Daoy (cell line): ENCODE measurements at regions not wholly inside any gene's neighbourhood (a gene's known extent, or its start where the extent isn't known, plus 50 kb on each side); places are given as distances from the start of the nearest gene placed in this dataset.
"Not testable (repeated sequence)": the region's sequence is repeated elsewhere in the genome, so short reads cannot be mapped to it uniquely, and the experiment has no call there.

Experiments
- DNase-seq: peaks from one replicate; pipeline ENCODE4 v3.0.0-alpha.2; 2015; ENCODE audit warnings: low read depth

DNA sequence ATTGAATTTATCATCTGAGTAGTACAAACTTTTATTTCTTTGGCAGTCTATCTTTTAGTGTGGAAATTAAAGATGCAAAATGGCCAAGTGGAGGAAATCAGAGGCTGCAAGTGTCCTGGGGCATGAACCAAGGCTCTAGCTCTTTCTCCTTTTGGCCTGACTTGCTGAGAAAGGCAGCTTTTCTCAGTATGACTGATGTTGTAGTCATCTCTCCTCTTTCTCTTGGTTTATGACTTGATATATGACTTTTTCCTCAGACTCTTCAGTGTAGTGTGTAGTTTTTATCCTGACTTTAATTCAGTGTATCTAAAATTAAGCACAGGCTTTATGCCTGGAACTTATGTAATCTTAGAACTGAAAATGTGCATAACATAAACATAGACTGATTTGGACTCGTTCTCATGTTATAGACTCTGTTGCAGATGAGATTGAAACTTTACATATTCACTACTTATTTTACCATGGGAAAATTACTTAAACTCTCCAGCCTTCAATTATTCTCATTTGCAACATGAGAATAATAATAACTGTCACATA is 65.7 kb downstream of the SLITRK5 start:
- DNase-seq: no peak

DNA sequence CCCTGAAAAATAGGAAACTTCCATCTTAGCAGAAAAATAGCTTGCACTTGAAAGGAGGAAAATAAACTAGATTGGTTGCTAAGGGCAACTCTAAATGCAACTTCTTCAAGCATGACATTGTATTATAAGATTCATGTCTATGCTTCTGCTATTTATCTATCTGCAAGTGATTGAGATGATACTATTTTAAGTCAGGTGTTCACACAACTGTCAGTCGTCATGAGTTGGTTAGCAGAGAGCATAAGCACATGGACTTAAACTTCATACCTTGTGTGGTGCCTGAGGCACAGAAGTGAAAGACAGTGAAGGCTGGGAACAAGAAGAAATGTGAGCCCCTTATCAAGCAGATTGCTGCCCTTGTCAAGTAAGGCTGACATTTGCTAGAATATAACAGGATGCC is 82.9 kb downstream of the SLITRK5 start:
- no peak for DNase-seq

DNA sequence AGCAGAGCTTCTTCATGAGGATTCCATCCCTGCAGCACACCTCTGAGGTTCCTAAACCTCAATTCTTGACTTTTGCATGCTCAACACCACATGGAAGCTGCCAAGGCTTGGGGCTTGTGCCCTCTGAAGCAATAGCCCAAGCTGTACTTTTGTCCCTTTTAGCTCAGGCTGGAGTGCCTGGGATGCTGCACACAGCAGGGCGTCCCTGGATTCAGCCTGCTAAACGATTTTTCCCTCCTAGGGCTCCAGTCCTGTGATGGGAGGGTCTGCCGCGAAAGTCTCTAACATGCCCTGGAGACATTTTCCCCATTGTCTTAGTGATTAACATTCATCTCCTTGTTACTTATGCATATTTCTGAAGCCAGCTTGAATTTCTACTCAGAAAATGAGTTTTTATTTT is 98.3 kb downstream of the SLITRK5 start:
- DNase-seq: no peak

DNA sequence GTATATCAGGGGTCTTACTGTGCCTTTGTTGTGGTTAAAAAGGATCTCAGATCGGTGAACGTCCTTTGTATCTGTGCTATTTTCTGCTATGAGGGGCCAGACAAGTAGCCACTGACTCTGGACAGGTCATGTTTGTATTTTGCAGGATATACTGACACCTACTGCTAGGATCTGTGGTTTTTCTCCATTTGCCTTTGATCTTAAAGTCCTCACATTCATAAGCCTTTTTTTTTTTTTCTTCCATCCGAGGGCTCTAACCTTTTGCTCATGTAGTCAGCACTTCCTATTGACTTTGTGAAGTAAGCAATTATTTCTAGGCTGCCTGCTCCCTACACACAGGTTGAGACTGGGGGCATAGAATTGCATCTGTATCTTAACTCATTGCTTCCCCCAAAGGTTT is 106.2 kb downstream of the SLITRK5 start:
- DNase-seq: no peak

DNA sequence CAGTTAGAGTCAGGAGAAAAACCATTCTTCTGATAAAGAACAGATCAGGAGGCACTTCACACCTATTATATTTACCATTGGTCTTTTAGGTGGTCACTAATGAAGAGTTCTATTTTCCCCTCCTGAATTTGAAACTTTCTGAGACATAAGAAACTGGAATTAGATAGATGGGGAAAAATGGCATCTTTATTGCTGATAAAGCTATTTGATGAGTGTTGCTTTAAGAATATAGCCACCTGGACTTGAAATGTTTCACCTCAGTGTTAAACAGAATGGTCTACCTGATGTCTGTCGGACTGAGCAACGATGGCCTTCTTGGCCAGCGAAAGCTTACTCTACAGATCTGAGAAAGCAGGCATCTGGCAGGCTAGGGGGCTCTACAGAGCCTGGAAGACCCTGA is 107.0 kb downstream of the SLITRK5 start:
- DNase-seq: no peak

DNA sequence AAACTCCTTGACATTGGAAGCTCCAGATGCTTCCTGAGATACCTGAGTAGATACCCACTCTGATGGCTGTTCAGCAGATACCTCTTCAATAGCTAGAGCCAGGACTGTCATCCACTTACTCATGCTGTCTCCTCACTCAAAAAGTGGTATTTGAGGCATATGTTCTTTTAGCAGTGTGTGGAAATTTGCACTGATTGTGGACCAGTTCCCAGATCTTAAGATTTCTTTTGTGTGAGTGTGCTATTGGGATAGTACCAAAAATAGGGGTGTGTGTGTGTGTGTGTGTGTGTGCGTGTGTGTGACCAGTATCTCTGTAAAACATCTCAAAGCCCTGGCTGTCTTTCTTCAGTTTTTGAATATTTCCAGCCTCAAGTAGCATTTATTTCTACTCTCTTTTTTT is 108.3 kb downstream of the SLITRK5 start:
- DNase-seq: no peak

DNA sequence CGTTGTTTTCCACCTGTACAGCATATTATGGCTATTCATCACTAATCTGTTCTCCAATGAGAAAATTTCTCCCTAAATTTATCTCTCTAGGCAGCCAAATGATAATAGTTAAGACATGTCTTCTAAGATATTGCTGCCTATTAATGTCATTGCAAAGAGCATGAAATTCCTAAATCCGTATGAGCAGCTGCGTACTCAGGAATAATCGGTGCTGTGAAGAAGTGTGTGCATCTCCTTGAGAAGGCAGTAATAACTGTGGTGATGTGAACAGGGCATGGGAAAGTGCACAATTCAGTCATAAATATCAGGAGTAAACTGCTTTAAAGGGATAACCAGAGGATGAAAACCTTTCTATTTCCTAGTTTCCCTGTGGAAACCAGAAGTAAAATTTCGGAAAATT is 112.2 kb downstream of the SLITRK5 start:
- no peak for DNase-seq

DNA sequence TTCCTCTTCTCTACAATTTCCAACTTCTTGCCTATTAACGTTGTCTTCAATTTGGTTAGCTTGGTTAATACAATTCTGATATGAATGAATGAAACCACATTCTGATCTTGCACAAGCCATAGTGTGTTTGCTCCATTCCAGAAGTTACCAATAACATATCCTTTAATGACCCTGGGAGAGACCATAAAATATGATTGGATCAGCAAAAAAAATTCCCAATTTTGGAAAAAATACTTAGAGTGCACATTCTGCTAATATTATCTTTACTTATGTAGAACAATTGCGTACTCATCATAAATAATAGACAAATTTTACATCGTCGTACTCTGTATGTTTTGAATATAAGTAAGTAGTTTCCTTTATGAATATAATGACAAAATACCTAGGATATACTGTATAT is 117.2 kb downstream of the SLITRK5 start:
- no peak for DNase-seq

DNA sequence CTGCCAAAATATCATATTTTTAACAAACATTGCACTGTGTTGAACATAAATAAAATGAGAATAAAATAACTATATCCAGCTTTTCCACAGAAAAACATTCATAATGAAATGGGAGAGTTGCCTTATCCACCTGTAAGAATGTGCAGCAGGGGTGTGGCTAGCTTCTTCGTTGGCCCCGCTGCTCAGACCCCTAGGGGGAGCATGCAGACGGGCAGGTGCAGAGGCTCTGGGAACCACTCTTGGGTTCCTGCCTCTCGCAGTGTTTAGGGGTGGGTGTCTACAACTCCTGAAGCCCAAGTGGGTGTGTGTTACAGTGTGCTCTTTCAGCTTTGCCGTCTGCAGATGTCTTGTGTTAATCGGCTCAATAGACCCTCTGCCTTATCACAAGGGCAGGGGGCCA is 121.7 kb downstream of the SLITRK5 start:
- DNase-seq: no peak

DNA sequence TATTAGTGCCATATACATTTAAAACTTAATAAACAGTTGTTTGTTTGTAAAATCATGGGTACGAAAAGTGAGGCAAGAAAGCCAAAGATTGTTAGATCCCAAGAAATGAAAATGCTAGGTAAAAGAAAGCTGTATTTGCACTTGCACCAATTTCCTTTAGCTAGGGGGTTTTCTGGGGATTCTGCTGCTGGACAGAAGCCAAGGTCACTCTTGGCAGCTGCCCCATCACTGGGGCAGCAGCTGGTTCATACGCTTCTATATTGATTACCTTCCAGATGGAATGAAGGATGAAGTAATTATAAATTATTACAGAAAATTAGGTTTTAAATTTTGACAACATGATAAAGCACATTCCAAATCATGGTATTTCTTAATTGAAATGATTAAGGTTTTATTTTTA is 127.4 kb downstream of the SLITRK5 start:
- no peak for DNase-seq

DNA sequence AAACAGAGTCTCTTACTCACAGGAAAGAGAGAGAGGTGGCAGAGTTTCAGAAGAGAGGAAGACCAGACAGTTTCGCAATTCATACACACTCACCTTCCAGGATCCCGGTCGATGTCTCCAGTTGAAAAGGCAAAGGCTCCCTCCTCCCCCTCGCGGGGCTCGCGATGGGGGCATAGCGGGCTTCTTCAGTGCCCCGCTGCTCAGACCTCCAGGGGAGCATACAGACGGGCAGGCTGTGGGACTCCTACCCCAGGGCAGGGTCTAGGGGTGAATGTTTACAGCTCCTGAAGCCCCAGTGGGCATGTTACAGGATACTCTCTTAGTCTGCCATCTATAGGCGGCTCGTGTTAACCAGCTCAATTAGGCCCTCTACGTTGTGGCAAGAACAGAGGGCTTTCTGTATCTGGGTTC is 139.2 kb downstream of the SLITRK5 start:
- peak; percentile 2 for DNase-seq

DNA sequence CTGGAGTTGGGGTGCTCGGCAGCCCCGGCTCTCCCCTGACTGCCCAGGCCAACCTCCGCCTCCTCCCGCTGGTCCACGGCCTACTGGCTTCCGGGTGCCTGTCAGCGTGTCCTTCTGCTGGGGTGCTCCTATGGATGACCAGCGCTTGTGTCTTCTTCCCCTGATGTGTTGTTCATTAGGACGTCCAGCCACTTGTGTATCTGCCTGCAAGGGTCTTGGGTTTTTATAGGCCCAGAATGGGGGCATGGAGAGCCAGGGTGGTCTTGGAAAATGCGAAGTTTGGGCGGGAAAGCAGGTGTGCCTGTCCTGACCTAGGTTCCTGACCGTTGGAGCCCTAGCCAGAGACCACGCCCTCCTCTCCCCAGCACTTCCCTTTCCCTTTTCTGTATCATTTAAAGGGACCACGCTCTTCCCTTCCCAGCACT is 139.8 kb downstream of the SLITRK5 start:
- no peak for DNase-seq

DNA sequence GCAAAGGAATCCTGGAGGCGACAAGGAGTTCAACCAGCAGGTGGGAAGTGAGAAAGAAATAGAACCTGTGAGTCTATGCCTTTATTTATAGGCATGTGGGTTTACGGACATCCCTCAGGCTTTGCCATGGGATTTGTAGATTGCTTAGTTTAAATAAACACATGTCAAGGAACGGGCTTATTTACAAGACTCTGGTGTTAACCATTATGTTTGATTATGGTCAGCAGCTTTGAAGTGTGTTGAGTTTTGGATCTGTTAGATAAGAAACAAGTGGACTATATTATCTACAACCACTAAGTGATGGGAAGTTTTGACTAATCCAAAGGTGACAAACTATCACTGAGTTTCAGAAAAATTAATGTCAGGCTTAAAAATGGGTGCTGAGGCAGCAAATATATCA is 143.2 kb downstream of the SLITRK5 start:
- DNase-seq: no peak

DNA sequence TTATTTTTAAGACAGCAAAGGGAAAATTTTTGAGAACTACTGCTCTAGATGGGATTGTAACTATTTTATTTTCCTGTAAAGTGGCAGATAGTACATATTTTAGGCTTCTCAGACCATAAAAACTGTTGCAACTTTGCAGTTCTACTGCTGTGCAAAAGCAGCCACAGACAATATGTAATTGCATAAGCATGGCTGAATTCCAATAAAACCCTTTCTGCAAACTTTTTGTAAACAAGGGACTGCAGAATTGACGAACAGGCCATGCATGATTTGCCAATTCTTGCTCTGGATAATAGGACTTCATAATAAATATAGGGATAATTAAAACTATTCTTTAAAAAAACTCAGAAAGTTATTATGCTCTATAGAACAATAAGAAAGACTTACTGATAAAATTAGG is 149.1 kb downstream of the SLITRK5 start:
- DNase-seq: no peak

DNA sequence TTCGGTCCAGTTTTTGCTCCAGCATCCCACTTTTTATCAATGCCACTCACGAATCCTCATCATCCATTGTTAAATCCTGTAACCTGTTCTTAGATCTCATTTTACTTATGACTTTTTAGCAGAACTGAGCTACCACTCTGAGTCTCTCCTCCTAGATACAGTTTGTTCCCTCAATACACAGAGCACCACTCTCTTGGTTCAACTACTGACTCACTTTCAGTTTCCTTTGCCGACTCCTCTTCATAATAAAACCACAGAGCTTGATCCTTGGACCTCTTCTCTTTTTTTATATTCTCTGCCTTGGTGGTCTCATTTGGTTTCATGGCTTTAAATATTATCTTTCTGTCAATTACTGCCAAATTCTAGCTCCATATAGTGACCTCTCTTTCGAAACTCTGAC is 150.3 kb downstream of the SLITRK5 start:
- DNase-seq: no peak

DNA sequence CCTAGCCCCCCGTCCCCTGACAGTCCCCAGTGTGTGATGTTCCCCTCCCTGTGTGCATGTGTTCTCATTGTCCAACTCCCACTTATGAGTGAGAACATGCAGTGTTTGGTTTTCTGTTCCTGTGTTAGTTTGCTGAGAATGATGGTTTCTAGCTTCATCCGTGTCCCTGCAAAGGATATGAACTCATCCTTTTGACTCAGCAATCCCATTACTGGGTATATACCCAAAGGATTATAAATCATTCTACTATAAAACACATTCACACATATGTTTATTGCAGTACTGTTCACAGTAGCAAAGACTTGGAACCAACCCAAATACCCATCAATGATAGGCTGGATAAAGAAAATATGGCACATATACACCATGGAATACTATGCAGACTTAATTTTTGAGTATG is 155.1 kb downstream of the SLITRK5 start:
- not testable (repeated sequence) for DNase-seq

DNA sequence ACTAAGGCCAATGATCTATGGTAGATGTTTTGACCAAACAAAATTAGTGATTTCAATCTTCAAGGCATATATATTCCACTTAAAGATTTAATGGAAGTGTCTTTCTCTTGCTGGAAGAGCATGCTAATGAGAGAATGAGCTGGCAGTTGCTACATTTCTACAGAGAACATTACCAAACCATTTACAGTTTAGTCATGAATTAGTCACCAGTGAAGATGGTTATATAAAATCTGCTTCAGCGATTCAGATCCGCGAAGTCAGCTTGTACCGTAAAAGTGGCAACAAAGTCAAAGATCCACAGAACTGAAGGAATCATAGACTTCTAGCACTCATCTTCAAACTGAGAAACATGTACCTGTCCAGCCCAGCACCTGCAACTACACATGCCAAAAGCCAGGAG is 156.3 kb downstream of the SLITRK5 start:
- DNase-seq: no peak

DNA sequence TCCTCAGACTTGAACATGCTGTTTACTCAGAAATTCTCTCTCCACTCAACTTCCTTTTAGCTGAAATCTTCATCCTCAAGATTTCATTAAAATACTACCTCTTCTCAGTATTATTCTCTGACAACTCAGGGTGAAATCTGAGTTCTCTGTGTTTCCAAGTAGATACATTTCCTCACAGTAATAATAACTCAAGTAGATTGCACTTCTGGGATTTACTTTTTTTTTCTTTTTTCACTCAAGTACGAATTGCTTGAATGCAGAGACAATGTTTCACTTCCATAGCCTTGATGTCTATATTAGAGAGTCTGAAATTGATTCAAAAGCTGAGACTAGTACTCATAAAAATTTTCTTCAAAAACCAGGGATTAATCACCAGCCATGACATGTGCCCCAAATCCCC is 166.4 kb downstream of the SLITRK5 start:
- DNase-seq: no peak

DNA sequence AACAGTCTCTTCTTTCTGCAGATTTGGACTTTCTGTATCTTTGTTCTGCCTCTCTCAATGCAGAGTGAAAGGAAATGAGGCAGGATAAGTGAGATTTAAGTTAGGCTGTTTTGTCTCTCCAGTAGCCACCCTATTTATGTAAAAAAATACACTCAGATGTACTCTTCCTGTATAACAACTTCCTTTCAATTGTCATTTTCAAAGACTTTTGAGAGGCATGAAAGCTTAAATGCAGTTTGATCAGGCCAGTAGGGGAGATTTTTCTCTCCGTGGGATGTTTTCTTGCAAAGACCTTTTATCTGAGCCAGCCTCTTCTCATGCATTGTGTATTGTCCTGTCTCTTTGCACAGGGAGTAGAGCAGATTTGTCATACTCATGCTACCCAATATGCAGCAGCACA is 166.8 kb downstream of the SLITRK5 start:
- no peak for DNase-seq

DNA sequence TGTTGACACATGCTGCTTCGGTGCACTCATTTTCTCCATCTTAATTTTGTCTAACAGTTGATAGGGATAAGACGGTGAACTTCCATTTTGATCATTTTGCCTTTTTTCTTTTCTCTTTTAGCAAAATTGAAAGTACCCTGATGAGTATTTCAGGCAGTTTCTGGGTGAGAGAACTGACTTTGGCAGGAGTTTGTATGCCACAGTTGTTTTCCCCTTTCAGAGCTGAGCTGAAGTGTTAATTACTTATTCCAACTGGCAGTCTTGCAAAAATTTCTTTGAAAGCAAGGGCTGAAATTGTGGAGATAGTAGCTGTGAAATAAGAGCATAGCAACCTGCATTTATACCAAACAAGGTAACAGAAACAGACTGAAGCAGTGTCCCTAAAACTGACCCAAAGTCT is 180.2 kb downstream of the SLITRK5 start:
- DNase-seq: no peak

DNA sequence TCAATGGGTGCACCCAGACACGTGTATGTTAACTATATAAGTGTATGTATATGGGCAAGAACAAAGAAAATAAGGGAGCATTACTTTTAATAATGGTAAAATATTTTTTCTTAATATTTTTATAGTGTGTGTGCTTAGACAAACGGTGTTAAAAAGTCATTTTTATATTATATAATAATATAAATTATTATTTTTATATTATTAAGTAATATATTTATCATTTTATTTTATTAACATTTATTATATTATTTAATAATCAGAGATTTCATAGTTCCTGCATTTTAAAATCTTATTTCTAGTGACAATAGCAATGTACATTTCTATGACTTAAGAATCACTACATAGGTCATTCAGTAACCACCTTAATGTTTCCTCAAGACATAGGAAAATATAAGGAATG is 184.4 kb downstream of the SLITRK5 start:
- DNase-seq: no peak

DNA sequence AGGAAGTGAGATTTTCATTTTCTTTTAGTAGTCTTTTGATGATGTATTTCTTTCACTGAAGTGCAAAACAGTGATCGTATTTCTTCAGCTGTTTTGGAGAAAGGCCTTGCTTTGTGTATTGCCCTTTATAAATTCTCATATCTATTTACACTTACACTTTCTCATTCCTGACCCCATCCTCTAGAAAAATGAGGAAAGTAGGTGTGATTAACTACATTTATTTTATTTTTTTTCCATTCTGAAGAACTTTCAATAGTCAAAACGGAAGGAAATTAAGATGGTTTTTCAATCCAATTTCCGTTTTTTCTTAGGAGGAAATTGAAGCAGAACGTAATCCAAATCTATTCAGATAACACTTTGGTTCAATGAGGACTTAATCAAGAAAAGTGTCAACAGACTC is 188.1 kb downstream of the SLITRK5 start:
- no peak for DNase-seq

DNA sequence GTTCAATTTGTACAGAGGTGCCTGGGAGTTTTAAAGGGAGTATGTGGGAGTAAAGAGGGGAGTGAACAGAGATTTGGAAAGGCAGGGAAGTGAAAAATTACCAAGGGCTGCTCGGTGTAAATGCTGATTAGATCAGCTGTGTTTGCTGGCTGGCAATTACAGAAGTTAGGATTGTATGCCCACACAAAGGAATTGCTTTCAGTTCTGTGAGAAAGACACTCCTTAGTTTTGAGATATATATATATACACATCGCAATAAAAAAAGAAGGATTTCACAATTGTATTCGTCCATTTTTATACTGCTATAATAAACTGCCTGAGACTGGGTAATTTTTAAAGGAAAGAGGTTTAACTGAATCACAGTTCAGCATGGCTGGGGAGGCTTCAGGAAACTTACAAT is 196.3 kb downstream of the SLITRK5 start:
- no peak for DNase-seq

DNA sequence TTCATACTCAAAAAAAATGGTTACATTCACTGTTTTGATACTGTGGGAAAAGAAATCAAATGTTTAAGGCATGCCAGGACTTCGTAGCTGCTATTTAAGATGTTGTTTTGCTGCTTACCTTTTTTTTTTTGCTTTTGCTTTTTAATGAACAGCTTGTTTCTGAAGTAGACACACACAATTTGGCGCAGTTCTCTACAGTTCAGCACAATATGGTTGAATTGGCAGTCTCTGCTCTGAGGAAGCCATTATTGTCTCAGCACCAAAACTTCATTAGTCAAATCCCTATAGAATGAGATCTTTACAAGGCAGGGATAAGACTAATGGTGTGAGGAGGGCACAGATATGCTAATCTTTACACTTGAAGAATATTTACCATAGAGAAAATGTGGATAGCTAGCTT is 197.6 kb downstream of the SLITRK5 start:
- no peak for DNase-seq

DNA sequence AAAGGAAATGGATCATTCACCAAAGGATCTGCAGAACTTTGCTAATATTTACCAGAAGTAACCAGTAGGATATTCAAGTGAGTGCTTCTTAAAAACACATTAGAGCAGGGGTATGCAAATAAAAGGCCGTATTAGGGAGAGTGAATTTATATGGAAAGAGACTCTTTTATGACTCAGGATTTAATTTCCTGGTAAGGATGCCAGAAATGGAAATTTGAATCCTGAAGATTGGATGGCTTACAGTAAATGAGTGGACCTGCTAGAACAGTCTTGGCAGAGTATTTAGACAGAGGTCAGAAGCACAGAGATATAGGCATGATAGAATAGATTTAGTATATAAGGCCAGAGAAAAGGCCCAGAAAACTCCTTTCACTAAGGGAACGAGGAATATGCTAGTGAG is 201.6 kb downstream of the SLITRK5 start:
- no peak for DNase-seq
